22Rv1 (cell line): ENCODE measurements at regions not wholly inside any gene's neighbourhood (a gene's known extent, or its start where the extent isn't known, plus 50 kb on each side); places are given as distances from the start of the nearest gene placed in this dataset.

Source experiments
- H3K27ac ChIP-seq: fragments of 450-650 bp; 2 replicates; pipeline ENCODE4 v1.5.1; 2017
- CTCF ChIP-seq: fragments of 450-650 bp; IDR thresholded peaks from 2 replicates; pipeline ENCODE4 v1.5.1; 2017; ENCODE audit warnings: mild to moderate bottlenecking
- ZFX ChIP-seq: fragments of 450-650 bp; IDR thresholded peaks from 2 replicates; pipeline ENCODE4 v1.6.1; 2017; ENCODE audit warnings: antibody characterized with exemption, borderline replicate concordance

- H3K27ac ChIP-seq = no peak overlapping the region
- no peak for TF ChIP-seq CTCF
These were observed 185.4 kb upstream of the ZFHX3 start for GRCh38 chr16:73233329-73233765.

GRCh38 chr16:73232555-73233328 lies 184.8 kb upstream of the ZFHX3 start:
- no peak overlapping the region for H3K27ac ChIP-seq
- TF ChIP-seq ZFX (no peak), CTCF (no peak)

DNA sequence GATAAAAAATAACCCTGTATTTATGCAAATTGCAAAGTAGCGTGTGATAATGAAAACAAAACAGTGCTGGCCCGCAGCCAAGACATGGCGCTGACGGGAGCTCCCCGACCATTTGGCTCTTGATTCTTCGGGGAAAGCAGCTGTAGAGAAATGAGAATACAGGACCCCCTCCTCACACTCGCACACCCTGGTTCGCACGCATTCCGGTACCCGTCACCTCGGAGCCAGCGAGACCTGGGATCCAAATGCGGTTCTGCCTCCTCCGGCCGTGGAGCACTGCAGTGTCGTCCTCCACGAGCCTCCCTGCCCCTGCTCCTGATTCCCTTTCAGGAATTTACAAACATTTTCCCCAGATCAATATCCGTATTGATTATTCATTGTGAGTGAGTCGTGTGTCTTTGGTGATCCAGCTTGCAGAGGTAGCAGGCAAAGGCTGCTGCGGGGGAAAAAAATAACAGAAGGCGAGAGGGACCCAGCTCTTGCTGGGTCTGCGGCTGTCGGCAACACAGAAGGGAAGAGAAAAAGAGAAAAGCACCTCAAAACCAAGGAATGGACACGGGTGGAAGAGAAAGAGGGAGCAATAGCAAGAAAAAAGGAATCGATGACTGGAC lies 184.1 kb upstream of the ZFHX3 start:
- H3K27ac ChIP-seq = no peak overlapping the region

GRCh38 chr16:73231379-73231778 lies 183.5 kb upstream of the ZFHX3 start:
- H3K27ac ChIP-seq = no peak overlapping the region
- TF ChIP-seq CTCF (no peak), ZFX (no peak)

More for the DNA sequence above, 184.1 kb upstream of the ZFHX3 start:
- TF ChIP-seq ZFX (no peak), CTCF (no peak)

GRCh38 chr16:73230651-73231050 lies 182.7 kb upstream of the ZFHX3 start:
- H3K27ac ChIP-seq = no peak overlapping the region
- no peak for TF ChIP-seq CTCF
- TF ChIP-seq ZFX = no peak

- no peak for TF ChIP-seq ZFX
- TF ChIP-seq CTCF = no peak
These were observed 180.7 kb upstream of the ZFHX3 start for GRCh38 chr16:73228649-73229048.

GRCh38 chr16:73226675-73227074 lies 178.7 kb upstream of the ZFHX3 start:
- no peak for TF ChIP-seq ZFX

More at GRCh38 chr16:73228649-73229048, 180.7 kb upstream of the ZFHX3 start:
- no peak overlapping the region for H3K27ac ChIP-seq

More at GRCh38 chr16:73226675-73227074, 178.7 kb upstream of the ZFHX3 start:
- no peak overlapping the region for H3K27ac ChIP-seq
